ENCODE measurements at regions not wholly inside any gene's neighbourhood (a gene's known extent, or its start where the extent isn't known, plus 50 kb on each side); places are given as distances from the start of the nearest gene placed in this dataset.

GRCh38 chr17:13337864-13338371 is 263.8 kb downstream of the HS3ST3A1 start:
- no peaks in the 10 kb centered on the region for H3K36me3 Mint-ChIP-seq (ENCODE audit: low read depth)
- H3K4me3 Mint-ChIP-seq = peak overlapping the region; percentile 70
- DNase-seq = peak; percentile 24

DNA sequence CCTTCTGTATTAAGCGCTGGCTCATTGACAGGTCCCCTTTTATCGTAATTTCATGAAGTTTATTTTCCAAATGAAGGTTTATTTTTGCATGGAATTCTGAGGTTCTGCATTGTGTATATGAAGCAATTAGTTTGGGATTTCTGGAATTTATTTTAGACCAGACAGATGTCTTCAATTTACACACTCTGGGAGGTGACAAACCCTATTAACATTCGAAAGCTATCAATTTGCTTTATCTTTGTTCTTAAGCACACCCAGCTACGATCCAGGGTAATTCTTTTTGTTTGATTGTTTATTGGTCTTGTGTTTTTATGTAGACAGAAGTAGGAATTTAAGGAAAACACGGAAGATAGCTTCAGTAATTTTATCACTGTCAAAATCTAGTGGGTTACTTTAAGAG is 264.6 kb downstream of the HS3ST3A1 start:
- DNase-seq = no peak
- no peak for TF ChIP-seq CTCF (IDR thresholded peaks at IDR 0.05)
- H3K4me1 Mint-ChIP-seq = peaks cover 22% of the 10 kb centered on the region
- H3K27me3 Mint-ChIP-seq (ENCODE audit: low read depth, poor library complexity) = peaks cover 3% of the 10 kb centered on the region
- peak overlapping the region; percentile 54 for H3K4me3 Mint-ChIP-seq
- no peak overlapping the region for H3K27ac Mint-ChIP-seq
- H3K9me3 Mint-ChIP-seq = peaks cover 3% of the 10 kb centered on the region
- H3K36me3 Mint-ChIP-seq (ENCODE audit: low read depth) = no peaks in the 10 kb centered on the region

More at GRCh38 chr17:13337864-13338371, 263.8 kb downstream of the HS3ST3A1 start:
- H3K4me1 Mint-ChIP-seq = peaks cover 22% of the 10 kb centered on the region
- H3K27ac Mint-ChIP-seq = no peak overlapping the region
- peaks cover 3% of the 10 kb centered on the region for H3K27me3 Mint-ChIP-seq (ENCODE audit: low read depth, poor library complexity)
- H3K9me3 Mint-ChIP-seq = peaks cover 3% of the 10 kb centered on the region
- TF ChIP-seq CTCF (IDR thresholded peaks at IDR 0.05) = peak; percentile 81

DNA sequence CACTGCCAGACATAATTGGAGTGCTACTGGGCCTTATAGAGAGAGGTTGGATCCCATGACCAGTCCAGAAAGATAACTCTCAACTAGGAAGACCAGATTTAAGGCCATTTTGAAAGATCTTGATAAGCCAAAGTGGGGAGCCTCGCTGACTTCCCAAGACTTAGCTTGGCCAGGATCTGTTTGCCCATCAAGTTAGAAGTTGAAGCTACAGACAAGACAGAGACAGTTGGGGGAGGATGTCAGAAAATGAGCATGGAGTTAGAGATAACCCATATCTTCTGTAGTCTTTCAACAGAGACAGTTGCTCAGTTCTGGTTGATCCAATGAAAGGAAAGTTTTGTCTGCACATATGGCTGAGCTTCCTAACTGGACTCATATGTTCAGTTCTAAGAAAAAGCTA is 267.4 kb downstream of the HS3ST3A1 start:
- Mint-ChIP-seq H3K4me1 (peaks cover 22% of the 10 kb centered on the region), H3K9me3 (no peaks in the 10 kb centered on the region), H3K27ac (no peak overlapping the region), H3K36me3 (ENCODE audit: low read depth) (no peaks in the 10 kb centered on the region), H3K27me3 (ENCODE audit: low read depth, poor library complexity) (peaks cover 3% of the 10 kb centered on the region), H3K4me3 (no peak overlapping the region)
- TF ChIP-seq CTCF (IDR thresholded peaks at IDR 0.05) = no peak
- DNase-seq = no peak

DNA sequence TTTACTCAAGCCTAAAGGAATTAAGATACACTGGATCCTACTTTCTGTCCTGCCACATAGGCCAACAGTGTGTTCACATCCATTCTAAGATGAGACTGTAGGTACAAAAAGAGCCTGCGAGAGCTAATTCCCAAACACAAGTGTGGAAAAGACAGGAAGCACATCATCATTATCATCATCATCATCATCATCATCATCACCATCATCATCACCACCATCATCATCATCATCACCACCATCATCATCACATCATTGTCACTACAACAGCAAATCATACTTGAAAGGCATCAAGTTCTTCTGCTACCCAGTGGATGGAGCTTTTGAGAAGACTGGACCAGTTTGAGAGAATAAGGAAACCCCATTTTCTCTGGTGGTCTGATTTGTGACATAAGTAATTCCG is 268.1 kb downstream of the HS3ST3A1 start:
- Mint-ChIP-seq H3K36me3 (ENCODE audit: low read depth) (no peaks in the 10 kb centered on the region), H3K9me3 (no peaks in the 10 kb centered on the region), H3K27me3 (ENCODE audit: low read depth, poor library complexity) (peaks cover 3% of the 10 kb centered on the region), H3K4me1 (peaks cover 22% of the 10 kb centered on the region), H3K4me3 (no peak overlapping the region), H3K27ac (no peak overlapping the region)
- no peak for DNase-seq
- TF ChIP-seq CTCF (IDR thresholded peaks at IDR 0.05) = no peak

GRCh38 chr17:13332207-13332606 is 269.5 kb downstream of the HS3ST3A1 start:
- Mint-ChIP-seq H3K9me3 (no peaks in the 10 kb centered on the region), H3K36me3 (ENCODE audit: low read depth) (no peaks in the 10 kb centered on the region), H3K4me1 (peaks cover 8% of the 10 kb centered on the region), H3K27me3 (ENCODE audit: low read depth, poor library complexity) (peaks cover 7% of the 10 kb centered on the region), H3K27ac (no peak overlapping the region), H3K4me3 (no peak overlapping the region)
- TF ChIP-seq CTCF (IDR thresholded peaks at IDR 0.05) = no peak
- DNase-seq = no peak

GRCh38 chr17:13329421-13329820 is 272.3 kb downstream of the HS3ST3A1 start:
- no peak overlapping the region for H3K27ac Mint-ChIP-seq
- peaks cover 4% of the 10 kb centered on the region for H3K27me3 Mint-ChIP-seq (ENCODE audit: low read depth, poor library complexity)

More at GRCh38 chr17:13329421-13329820, 272.3 kb downstream of the HS3ST3A1 start:
- no peaks in the 10 kb centered on the region for H3K4me1 Mint-ChIP-seq
- no peak overlapping the region for H3K4me3 Mint-ChIP-seq
- no peak for DNase-seq
- no peaks in the 10 kb centered on the region for H3K9me3 Mint-ChIP-seq
- no peaks in the 10 kb centered on the region for H3K36me3 Mint-ChIP-seq (ENCODE audit: low read depth)
- no peak for TF ChIP-seq CTCF (IDR thresholded peaks at IDR 0.05)
